ENCODE measurements at regions not wholly inside any gene's neighbourhood (a gene's known extent, or its start where the extent isn't known, plus 50 kb on each side); places are given as distances from the start of the nearest gene placed in this dataset.

- TF ChIP-seq JUND (IDR thresholded peaks at IDR 0.05) (no peak), CTCF (IDR thresholded peaks at IDR 0.05; ENCODE audit: low read depth, low read length, missing input control) (no peak), YY1 (IDR thresholded peaks at IDR 0.05) (no peak), SP1 (IDR thresholded peaks at IDR 0.05) (no peak), REST (IDR thresholded peaks at IDR 0.05) (no peak), TAF1 (conservative IDR thresholded peaks at IDR 0.05) (no peak), MAX (IDR thresholded peaks at IDR 0.05) (no peak), FOXA1 (IDR thresholded peaks at IDR 0.05) (no peak), GABPA (IDR thresholded peaks at IDR 0.05 in 1 of 2, conservative IDR thresholded peaks at IDR 0.05 in 1 of 2) (no peak)
These were observed 374.4 kb upstream of the MKI67 start for GRCh38 chr10:128500642-128501041.

Data from liver (tissue), 3 donors.